ENCODE measurements at regions not wholly inside any gene's neighbourhood (a gene's known extent, or its start where the extent isn't known, plus 50 kb on each side); places are given as distances from the start of the nearest gene placed in this dataset.
"Not testable (repeated sequence)": the region's sequence is repeated elsewhere in the genome, so short reads cannot be mapped to it uniquely, and the experiment has no call there.

- DNase-seq (ENCODE audit: low spot score): no peak
Observed at GRCh38 chr2:204360218-204361007, 184.9 kb upstream of the PARD3B start.

- no peak for DNase-seq (ENCODE audit: low spot score)
Observed at GRCh38 chr2:204361738-204362137, 183.5 kb upstream of the PARD3B start.

GRCh38 chr2:204362581-204362980 is 182.7 kb upstream of the PARD3B start:
- DNase-seq (ENCODE audit: low spot score): no peak

GRCh38 chr2:204363513-204363912 is 181.8 kb upstream of the PARD3B start:
- no peak for DNase-seq (ENCODE audit: low spot score)

GRCh38 chr2:204364860-204365535 is 180.3 kb upstream of the PARD3B start:
- no peak for DNase-seq (ENCODE audit: low spot score)

GRCh38 chr2:204365811-204366210 is 179.5 kb upstream of the PARD3B start:
- DNase-seq (ENCODE audit: low spot score): no peak

- DNase-seq (ENCODE audit: low spot score): no peak
Observed at GRCh38 chr2:204367466-204367865, 177.8 kb upstream of the PARD3B start.

- DNase-seq (ENCODE audit: low spot score): no peak
Observed at GRCh38 chr2:204370172-204370718, 175.0 kb upstream of the PARD3B start.

GRCh38 chr2:204373942-204374341 is 171.3 kb upstream of the PARD3B start:
- DNase-seq (ENCODE audit: low spot score): no peak

GRCh38 chr2:204380141-204380881 is 165.0 kb upstream of the PARD3B start:
- DNase-seq (ENCODE audit: low spot score): no peak

- no peak for DNase-seq (ENCODE audit: low spot score)
Observed at GRCh38 chr2:204386668-204387067, 158.6 kb upstream of the PARD3B start.

- no peak for DNase-seq (ENCODE audit: low spot score)
Observed at GRCh38 chr2:204389120-204389519, 156.2 kb upstream of the PARD3B start.

GRCh38 chr2:204389856-204390255 is 155.4 kb upstream of the PARD3B start:
- DNase-seq (ENCODE audit: low spot score): no peak

- DNase-seq (ENCODE audit: low spot score): no peak
Observed at GRCh38 chr2:204395539-204395938, 149.7 kb upstream of the PARD3B start.

- DNase-seq (ENCODE audit: low spot score): no peak
Observed at GRCh38 chr2:204401114-204401513, 144.2 kb upstream of the PARD3B start.

GRCh38 chr2:204407204-204408014 is 137.9 kb upstream of the PARD3B start:
- DNase-seq (ENCODE audit: low spot score): no peak

- DNase-seq (ENCODE audit: low spot score): not testable (repeated sequence)
Observed at GRCh38 chr2:204412782-204413181, 132.5 kb upstream of the PARD3B start.

- DNase-seq (ENCODE audit: low spot score): no peak
Observed at GRCh38 chr2:204415406-204416181, 129.7 kb upstream of the PARD3B start.

- no peak for DNase-seq (ENCODE audit: low spot score)
Observed at GRCh38 chr2:204416236-204416635, 129.0 kb upstream of the PARD3B start.

GRCh38 chr2:204425821-204426220 is 119.5 kb upstream of the PARD3B start:
- DNase-seq (ENCODE audit: low spot score): no peak

- no peak for DNase-seq (ENCODE audit: low spot score)
Observed at GRCh38 chr2:204428675-204429074, 116.6 kb upstream of the PARD3B start.

All from pons (tissue), 1 donor.